HG02798 (cell line): ENCODE measurements at regions not wholly inside any gene's neighbourhood (a gene's known extent, or its start where the extent isn't known, plus 50 kb on each side); places are given as distances from the start of the nearest gene placed in this dataset.

ENCODE experiments used
- ATAC-seq: cut with Tn5 transposase; IDR thresholded peaks from one replicate; pipeline ENCODE4 v1.9.1; 2021; ENCODE audit warnings: mild to moderate bottlenecking; ENCODE audit not compliant: unreplicated experiment, poor library complexity

- no peak for ATAC-seq
Measured at GRCh38 chr3:158961911-158962310, 160.1 kb downstream of the MFSD1 start.

DNA sequence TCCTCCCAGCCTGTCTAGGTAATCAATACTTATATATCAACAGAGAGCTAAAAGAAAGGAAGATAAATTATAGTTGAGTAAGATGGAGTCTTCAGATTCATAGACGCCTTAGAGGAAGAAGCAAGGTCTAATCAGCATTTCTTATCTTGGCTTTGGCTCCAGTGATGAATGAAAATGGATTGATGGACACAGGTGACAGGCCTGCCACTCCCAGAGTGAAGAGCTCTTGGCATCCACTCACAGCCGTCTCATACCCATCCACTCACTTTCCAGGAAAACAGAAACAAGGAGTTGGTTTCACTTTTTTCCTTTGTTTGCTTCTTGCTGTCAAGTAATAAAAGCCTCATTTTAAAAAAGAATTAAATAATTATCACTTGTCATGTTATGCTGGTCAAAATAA is 168.2 kb downstream of the MFSD1 start:
- no peak for ATAC-seq

DNA sequence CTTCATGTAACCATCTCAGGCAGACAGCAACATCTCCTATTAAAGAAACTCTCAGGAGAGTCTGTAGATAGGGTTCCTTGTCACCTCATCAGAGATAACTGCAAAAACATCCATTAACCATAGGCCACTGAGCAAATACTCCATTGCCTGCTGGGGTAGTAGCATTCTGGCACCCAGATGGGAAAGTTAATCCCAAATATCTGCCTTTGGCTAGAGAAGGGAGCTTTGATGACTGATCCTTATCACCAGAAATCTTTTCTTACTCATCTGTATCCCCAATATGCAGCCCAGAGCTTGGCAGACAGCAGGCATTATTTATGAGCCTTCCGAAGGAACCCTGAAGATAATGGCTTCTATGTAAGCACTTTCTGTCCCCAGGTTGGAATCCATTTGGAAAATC is 173.1 kb downstream of the MFSD1 start:
- no peak for ATAC-seq

- ATAC-seq = no peak
Measured at GRCh38 chr3:158976966-158977365, 175.1 kb downstream of the MFSD1 start.

DNA sequence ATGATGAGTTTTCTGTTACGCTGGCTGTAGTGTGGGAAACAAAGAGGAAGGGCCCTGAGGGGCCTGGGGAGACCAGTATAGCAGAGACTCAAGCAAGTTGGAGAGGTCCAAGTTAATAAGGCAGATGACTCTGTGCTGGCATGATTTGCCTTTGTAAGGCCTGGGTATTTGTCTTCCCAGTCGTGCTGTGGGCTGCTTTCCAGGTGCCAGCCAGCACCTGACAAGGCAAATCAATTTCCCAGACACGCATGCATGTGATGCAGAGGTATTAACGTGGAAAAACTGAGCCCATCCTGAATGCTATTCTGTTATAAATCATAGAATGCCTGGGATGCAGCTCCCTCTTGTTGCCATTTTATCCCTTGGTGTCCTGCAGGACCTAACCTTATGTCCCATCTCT is 175.6 kb downstream of the MFSD1 start:
- no peak for ATAC-seq

DNA sequence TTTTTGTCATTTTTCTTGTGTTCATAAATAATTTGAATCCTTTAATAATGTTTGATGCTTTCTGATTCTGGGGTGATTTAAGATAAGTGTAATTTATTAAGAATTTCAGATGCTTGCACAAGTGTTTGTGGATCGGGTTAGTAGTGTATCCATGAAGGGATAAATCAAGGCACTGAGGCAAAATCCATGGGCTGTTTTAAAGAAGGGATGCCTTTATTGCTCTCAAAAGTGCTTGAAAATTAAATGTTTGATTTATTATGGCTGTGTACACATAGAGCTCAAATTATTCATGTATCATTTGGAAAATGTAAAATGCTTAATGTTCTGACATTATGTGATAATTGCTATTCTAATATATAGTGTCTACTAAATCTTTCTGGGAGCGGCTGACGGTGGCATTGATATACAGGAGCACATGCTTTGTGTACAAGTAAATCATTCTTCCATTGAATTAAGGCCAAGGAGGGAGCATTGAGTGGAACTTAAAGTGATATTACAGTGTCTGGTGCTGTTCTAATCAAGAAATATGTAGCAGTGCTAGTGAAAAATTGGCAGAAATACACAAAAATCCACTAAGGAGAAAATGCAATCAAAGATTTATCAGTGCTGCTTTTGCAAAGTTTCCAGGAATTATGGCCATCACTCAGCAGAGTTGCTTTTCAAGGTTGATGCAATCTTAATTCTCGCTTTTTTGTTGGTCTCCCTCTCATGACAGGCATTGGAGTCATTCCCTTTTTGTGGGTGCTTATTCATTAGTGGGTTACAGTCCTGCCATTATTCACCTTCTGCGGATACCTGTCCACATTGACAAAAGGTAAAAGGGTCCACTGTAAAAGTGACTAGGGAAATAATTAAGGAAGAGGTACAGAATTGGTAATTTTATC is 181.6 kb downstream of the MFSD1 start:
- no peak for ATAC-seq

DNA sequence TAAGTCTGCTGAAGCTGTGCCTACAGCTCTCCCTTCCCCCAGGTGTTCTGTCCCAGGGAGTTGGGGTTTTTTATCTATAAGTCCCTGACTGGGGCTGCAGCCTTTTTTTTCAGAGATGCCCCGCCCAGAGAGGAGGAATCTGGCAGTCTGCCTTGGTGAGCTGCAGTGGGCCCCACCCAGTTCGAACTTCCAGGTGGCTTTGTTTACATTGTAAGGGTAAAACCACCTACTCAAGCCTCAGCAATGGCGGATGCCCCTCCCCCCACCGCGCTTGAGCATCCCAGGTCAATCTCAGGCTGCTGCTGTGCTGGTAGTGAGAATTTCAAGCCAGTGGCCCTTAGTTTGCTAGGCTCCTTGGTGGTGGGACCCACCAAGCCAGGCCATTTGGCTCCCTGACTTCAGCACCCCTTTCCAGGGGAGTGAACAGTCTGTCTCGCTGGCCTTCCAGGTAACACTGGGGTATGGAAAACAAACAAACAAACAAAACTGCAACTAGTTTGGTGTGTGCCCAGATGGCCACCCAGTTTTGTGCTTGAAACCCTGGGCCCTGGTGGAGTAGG is 189.4 kb downstream of the MFSD1 start:
- ATAC-seq = no peak

GRCh38 chr3:158992463-158992862 is 190.6 kb downstream of the MFSD1 start:
- ATAC-seq = no peak

- ATAC-seq = no peak
Measured at GRCh38 chr3:158994386-158994785, 192.5 kb downstream of the MFSD1 start.

- ATAC-seq = no peak
Measured at GRCh38 chr3:159001711-159002110, 199.9 kb downstream of the MFSD1 start.

DNA sequence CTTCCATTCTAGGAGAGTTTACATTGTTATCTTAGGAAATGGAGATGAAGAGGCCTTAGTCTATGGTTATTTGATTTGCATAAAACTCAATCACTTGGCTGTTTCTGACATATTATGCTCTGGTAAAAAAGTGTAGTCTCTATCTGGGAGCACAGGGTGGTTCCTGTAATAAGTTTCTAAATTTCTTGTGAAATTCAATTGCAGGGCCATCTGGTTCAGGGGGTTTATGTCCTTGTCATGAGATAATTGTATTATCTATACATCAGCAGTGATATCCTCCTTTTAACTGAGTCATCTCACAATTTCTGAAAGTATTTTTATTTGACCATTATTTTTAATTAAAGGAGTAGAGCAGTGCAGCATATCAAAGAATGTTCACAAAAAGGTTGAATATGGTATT is 203.3 kb downstream of the MFSD1 start:
- ATAC-seq = no peak

- no peak for ATAC-seq
Measured at GRCh38 chr3:159007331-159007730, 205.5 kb downstream of the MFSD1 start.

GRCh38 chr3:159008401-159008800 is 206.5 kb downstream of the MFSD1 start:
- no peak for ATAC-seq

GRCh38 chr3:159018341-159018740 is 216.5 kb downstream of the MFSD1 start:
- no peak for ATAC-seq

DNA sequence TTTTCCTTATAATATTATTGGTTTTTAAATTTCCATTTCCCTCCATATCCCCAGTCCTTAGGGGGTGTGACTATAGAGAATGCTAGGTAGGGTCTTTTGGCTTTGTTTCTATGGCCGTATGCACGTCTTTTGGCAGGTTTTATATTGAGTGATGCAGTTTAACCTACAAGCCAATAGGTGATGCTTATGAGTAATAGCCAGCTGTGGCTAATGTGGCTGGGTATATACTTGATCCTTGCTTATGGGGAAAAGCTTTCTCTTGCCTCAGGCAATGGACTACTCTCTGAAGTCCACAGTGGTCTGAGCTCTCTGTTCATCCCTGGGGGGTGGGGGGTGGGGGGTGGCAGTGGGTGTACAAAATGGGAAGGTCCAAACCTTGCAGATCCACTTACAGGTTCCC is 223.9 kb downstream of the MFSD1 start:
- no peak for ATAC-seq

DNA sequence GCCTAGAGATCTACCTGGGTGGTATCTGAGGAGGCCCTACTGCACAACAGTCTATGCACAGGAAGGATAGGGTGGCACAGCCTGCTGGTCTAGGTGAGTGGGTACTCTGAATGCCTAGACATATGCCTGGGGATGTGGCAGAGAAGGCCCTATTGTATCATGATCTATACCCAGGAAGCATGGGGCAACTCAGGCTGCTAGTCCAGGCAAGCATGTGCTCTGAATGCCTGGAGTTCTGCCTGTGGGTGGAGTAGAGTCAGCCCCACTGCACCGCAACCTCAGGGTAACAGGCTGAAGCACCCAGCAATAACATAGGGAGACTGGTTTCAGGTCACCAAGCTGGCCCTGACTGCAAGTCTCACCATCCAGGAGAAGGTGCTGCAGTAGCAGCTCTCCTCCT is 224.7 kb downstream of the MFSD1 start:
- no peak for ATAC-seq

- no peak for ATAC-seq
Measured at GRCh38 chr3:159028706-159029105, 226.9 kb downstream of the MFSD1 start.

DNA sequence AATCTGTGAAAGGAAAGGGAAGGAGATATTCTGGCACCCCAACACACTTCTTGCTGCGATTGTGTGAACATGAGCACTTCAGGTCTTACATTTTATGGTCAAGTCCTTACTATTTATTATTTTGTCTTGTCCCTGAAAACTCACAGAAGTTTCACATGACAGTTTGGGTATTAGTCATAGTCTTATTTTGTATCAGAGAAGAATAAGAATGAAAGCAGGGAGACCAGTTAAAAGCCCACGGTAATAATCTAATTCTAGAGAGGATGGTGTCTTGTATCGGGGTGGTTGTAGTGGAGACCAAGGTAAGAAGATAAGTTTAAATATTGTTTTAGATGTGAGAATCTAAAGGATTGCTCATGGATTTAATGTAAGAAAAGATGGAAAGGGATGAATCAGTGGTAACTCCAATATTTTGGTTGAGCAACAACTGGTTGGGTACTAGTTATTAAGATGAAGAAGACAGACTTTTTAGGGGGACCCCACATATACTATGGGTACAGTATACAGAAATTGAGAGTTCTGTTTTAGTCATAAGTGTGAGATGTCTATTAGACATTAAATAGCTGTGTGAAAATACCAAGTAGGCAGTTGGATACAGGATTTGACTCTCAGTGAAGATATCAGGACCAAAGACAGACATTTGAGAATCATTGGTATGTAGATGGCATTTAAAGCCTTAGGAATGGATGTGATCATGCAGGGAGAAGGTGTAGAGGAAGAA is 227.6 kb downstream of the MFSD1 start:
- peak; percentile 74 for ATAC-seq

- ATAC-seq = no peak
Measured at GRCh38 chr3:159030138-159030670, 228.3 kb downstream of the MFSD1 start.

DNA sequence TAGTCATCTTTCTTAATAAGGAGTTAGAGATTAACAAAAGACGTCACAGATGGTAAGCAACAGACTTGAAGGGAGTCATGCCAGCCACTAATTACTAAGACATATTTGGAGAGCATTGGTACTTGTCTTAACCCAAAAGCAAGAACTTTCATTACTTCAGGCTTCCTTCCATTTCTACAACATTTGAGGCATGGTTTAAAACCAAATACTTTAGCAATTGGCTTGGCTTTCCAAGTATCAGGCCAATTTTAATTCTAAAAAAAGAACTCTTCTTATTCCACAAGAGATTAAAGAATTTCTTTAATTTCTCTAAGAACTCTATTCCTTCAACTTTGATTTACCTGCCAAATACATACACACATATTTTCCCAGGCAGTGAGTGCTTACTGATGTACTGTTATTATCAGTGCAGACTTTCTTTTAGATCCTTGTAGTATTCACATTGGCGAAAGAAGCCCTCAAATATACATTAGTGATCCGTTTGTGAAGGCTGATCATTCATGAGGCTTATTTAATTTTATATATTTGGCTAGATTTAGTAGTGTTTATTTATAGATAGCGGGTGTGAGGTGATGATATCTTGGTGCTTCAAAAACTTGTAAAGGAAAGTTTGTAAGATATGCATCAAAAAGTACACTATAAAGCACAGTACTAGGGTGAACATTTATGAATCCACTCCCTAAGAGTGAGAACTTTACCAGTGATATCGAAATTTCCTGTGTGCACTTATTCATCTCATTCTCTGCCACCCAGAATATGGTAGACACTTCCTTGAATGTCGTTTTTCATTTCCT is 229.2 kb downstream of the MFSD1 start:
- ATAC-seq = no peak
